A549 (cell line): ENCODE measurements at regions not wholly inside any gene's neighbourhood (a gene's known extent, or its start where the extent isn't known, plus 50 kb on each side); places are given as distances from the start of the nearest gene placed in this dataset.
"Not testable (repeated sequence)": the region's sequence is repeated elsewhere in the genome, so short reads cannot be mapped to it uniquely, and the experiment has no call there.

Experiments used
- ATAC-seq, 2 experiments: fragments of 200-7000 bp in 1 of 2; fragments of >200 bp in 1 of 2; cut with Nextera tagmentation in 1 of 2; cut with Tn5 transposase in 1 of 2; 3 replicates each; pipeline versions ENCODE4 v1.8.0 to v1.9.1; 2018 to 2020; ENCODE audit warnings: mild to moderate bottlenecking in 1 of 2, moderate library complexity in 1 of 2
- CTCF ChIA-PET: fragments of 300-600 bp; sonication (Branson Sonifier 250); formaldehyde crosslinking; extraction: SDS; loops from one replicate; lab custom pipeline; 2021; ENCODE audit warnings: antibody characterized with exemption, inconsistent platforms; lab: Yijun Ruan, JAX
- POLR2A ChIA-PET: fragments of 350-600 bp; formaldehyde crosslinking; extraction: SDS; loops from one replicate; lab custom pipeline; 2021; ENCODE audit warnings: antibody characterized with exemption, inconsistent platforms; lab: Yijun Ruan, JAX
- DNase-seq, 2 experiments: peaks; one replicate each; pipeline versions ENCODE4 v3.0.0 to v3.0.0-alpha.2; 2011 to 2016; ENCODE audit warnings: low read depth in 1 of 2, low spot score in 1 of 2
- FAIRE-seq: peaks from 2 replicates; lab custom pipeline; 2011; peaks lifted over from hg19 to GRCh38; lab: Jason Lieb, UNC
- H3K27ac ChIP-seq, 2 experiments: fragments of >200 bp; sonication (Bioruptor Twin); formaldehyde crosslinking; 3 replicates each; pipeline ENCODE4 v1.5.1; 2016 to 2017
- H3K4me1 ChIP-seq: fragments of >200 bp; sonication (Bioruptor Twin); formaldehyde crosslinking; 3 replicates; pipeline ENCODE4 v1.6.1; 2016
- H3K4me2 ChIP-seq: fragments of >200 bp; sonication (Bioruptor Twin); formaldehyde crosslinking; 3 replicates; pipeline ENCODE4 v1.6.1; 2016
- H3K4me3 ChIP-seq: fragments of >200 bp; sonication (Bioruptor Twin); formaldehyde crosslinking; 3 replicates; pipeline ENCODE4 v1.5.1; 2016
- H3K9me3 ChIP-seq: fragments of >200 bp; sonication (Bioruptor Twin); formaldehyde crosslinking; 3 replicates; pipeline ENCODE4 v1.6.1; 2016
- CBX2 ChIP-seq: fragments of 200-600 bp; sonication (generic); IDR thresholded peaks from 2 replicates; pipeline ENCODE4 v1.6.1; 2016; ENCODE audit warnings: low read depth, mild to moderate bottlenecking, borderline replicate concordance
- CEBPB ChIP-seq, 2 experiments: fragments of >200 bp in 1 of 2; sonication (Bioruptor Twin) in 1 of 2; formaldehyde crosslinking in 1 of 2; IDR thresholded peaks; 2 replicates each; pipeline ENCODE4 v1.6.1; 2012 to 2016
- CHD4 ChIP-seq: fragments of 200-600 bp; sonication (generic); IDR thresholded peaks from 2 replicates; pipeline ENCODE4 v1.6.1; 2016; ENCODE audit warnings: antibody characterized with exemption, mild to moderate bottlenecking, borderline replicate concordance
- E2F6 ChIP-seq: IDR thresholded peaks from 2 replicates; pipeline ENCODE4 v1.6.1; 2012; ENCODE audit warnings: low read depth, borderline replicate concordance
- ESRRA ChIP-seq: fragments of 150-350 bp; IDR thresholded peaks from 2 replicates; pipeline ENCODE4 v1.6.1; 2014; ENCODE audit warnings: mild to moderate bottlenecking, low read length, borderline replicate concordance
- FOSB ChIP-seq: fragments of 250-450 bp; sonication (Bioruptor Pico); IDR thresholded peaks from 2 replicates; pipeline ENCODE4 v1.5.0; 2020; ENCODE audit warnings: mild to moderate bottlenecking, moderate library complexity
- FOXS1 ChIP-seq: fragments of 250-450 bp; sonication (Bioruptor Pico); IDR thresholded peaks from 2 replicates; pipeline ENCODE4 v1.5.0; 2020; ENCODE audit warnings: mild to moderate bottlenecking, moderate library complexity
- HDAC2 ChIP-seq: fragments of 200-600 bp; sonication (generic); IDR thresholded peaks from 2 replicates; pipeline ENCODE4 v1.6.1; 2016
- HES2 ChIP-seq: fragments of >200 bp; sonication (Bioruptor Twin); formaldehyde crosslinking; IDR thresholded peaks from 2 replicates; pipeline ENCODE4 v1.6.1; 2016
- HEYL ChIP-seq: fragments of 250-450 bp; sonication (Bioruptor Pico); IDR thresholded peaks from 2 replicates; pipeline ENCODE4 v1.8.0; 2021; ENCODE audit warnings: mild to moderate bottlenecking, moderate library complexity
- HOXA7 ChIP-seq: fragments of 250-450 bp; sonication (Bioruptor Pico); IDR thresholded peaks from 2 replicates; pipeline ENCODE4 v1.5.0; 2020; ENCODE audit warnings: mild to moderate bottlenecking, moderate library complexity
- HOXB5 ChIP-seq: fragments of 250-450 bp; sonication (Bioruptor Pico); IDR thresholded peaks from 2 replicates; pipeline ENCODE4 v1.5.0; 2020; ENCODE audit warnings: mild to moderate bottlenecking, moderate library complexity
- JUNB ChIP-seq: fragments of >200 bp; sonication (Bioruptor Twin); formaldehyde crosslinking; IDR thresholded peaks from 2 replicates; pipeline ENCODE4 v1.6.1; 2016
- KDM1A ChIP-seq: fragments of 200-600 bp; sonication (generic); IDR thresholded peaks from 2 replicates; pipeline ENCODE4 v1.6.1; 2016; ENCODE audit warnings: low read depth, mild to moderate bottlenecking
- KDM5A ChIP-seq: fragments of 200-600 bp; sonication (generic); IDR thresholded peaks from 2 replicates; pipeline ENCODE4 v1.6.1; 2016; ENCODE audit warnings: antibody characterized with exemption, mild to moderate bottlenecking
- MAZ ChIP-seq: fragments of 150-350 bp; IDR thresholded peaks from 2 replicates; pipeline ENCODE4 v1.6.1; 2014; ENCODE audit warnings: antibody characterized with exemption, low read depth, low read length, borderline replicate concordance
- NPAS2 ChIP-seq: fragments of 250-450 bp; sonication (Bioruptor Pico); IDR thresholded peaks from 2 replicates; pipeline ENCODE4 v1.8.0; 2022; ENCODE audit warnings: mild to moderate bottlenecking, moderate library complexity, borderline replicate concordance
- NR3C1 ChIP-seq: fragments of >200 bp; sonication (Bioruptor Twin); formaldehyde crosslinking; IDR thresholded peaks from 3 replicates; pipeline ENCODE4 v1.6.1; 2017
- PHF8 ChIP-seq: fragments of 200-600 bp; sonication (generic); IDR thresholded peaks from 2 replicates; pipeline ENCODE4 v1.6.1; 2016; ENCODE audit warnings: low read depth, mild to moderate bottlenecking, antibody characterized with exemption, moderate library complexity, borderline replicate concordance
- POLR2A ChIP-seq: IDR thresholded peaks from 2 replicates; pipeline ENCODE4 v1.6.1; 2012; ENCODE audit warnings: mild to moderate bottlenecking, low read length
- RCOR1 ChIP-seq: fragments of 150-350 bp; IDR thresholded peaks from 2 replicates; pipeline ENCODE4 v1.6.1; 2014; ENCODE audit warnings: antibody characterized with exemption, low read length, low read depth
- TFCP2L1 ChIP-seq: fragments of 250-450 bp; sonication (Bioruptor Pico); IDR thresholded peaks from 2 replicates; pipeline ENCODE4 v1.5.0; 2021; ENCODE audit warnings: mild to moderate bottlenecking
- ZC3H11A ChIP-seq: fragments of 450-650 bp; IDR thresholded peaks from 2 replicates; pipeline ENCODE4 v1.6.1; 2014; ENCODE audit warnings: antibody characterized with exemption, mild to moderate bottlenecking
- WGBS: methylation state at CpG from one replicate; pipeline ENCODE4 v1.1.6; 2017; ENCODE audit errors: missing lambda C conversion rate; 5-methylcytosine and 5-hydroxymethylcytosine counted together

GRCh38 chr5:17415321-17415758 is 82.7 kb upstream of the TAF11L2 start:
- peaks cover 24% of the 10 kb centered on the region for H3K4me1 ChIP-seq
- no peak for ATAC-seq
- ChIA-PET CTCF (interaction anchor here (0.6 to 2.2 kb wide), 3 partner anchors 8 to 27 kb away, joined by 3 to 10 read pairs (median 3); no protein-coding TSS in a partner anchor), POLR2A (interaction anchor here (0.6 kb wide), 1 partner anchor 198 kb away, joined by 4 read pairs; no protein-coding TSS in a partner anchor)
- H3K4me2 ChIP-seq = no peak overlapping the region
- H3K27ac ChIP-seq = peak overlapping the region in 1 of 2 experiments; percentile 44; a peak in 1 of 6 replicates
- no peak for DNase-seq
- no peak for FAIRE-seq
- TF ChIP-seq TFCP2L1 (no peak), HOXA7 (CRISPR knock-in tag) (no peak), ZC3H11A (no peak), HDAC2 (no peak), NPAS2 (CRISPR knock-in tag) (no peak)
- TF ChIP-seq, all 56 proteins: peak for 0
- Histone ChIP-seq H3K4me3 (no peak overlapping the region), H3K9me3 (no peaks in the 10 kb centered on the region)
- WGBS = 92% methylated on average over 13 of the region's 13 CpGs

- peaks cover 20% of the 10 kb centered on the region for H3K4me1 ChIP-seq
- POLR2A ChIA-PET, H3K4me3 ChIP-seq, H3K27ac ChIP-seq, H3K4me2 ChIP-seq, ATAC-seq, FAIRE-seq, DNase-seq, H3K9me3 ChIP-seq: not testable (repeated sequence)
- 67% methylated on average over 2 of the region's 4 CpGs for WGBS
- CTCF ChIA-PET = interaction anchor here (1.0 kb wide), 1 partner anchor 9 kb away, joined by 3 read pairs; no protein-coding TSS in a partner anchor
Measured at GRCh38 chr5:17416374-17416773, 81.7 kb upstream of the TAF11L2 start.

- TF ChIP-seq RCOR1 (no peak), HOXB5 (CRISPR knock-in tag) (no peak), FOSB (no peak), HEYL (CRISPR knock-in tag) (no peak), NR3C1 (no peak), POLR2A (no peak), JUNB (no peak)
- TF ChIP-seq, all 56 proteins: peak for 0
Measured at GRCh38 chr5:17424674-17425073, 73.4 kb upstream of the TAF11L2 start.

GRCh38 chr5:17425385-17426070 is 72.5 kb upstream of the TAF11L2 start:
- peak; percentile 46 for FAIRE-seq
- Histone ChIP-seq H3K9me3 (no peaks in the 10 kb centered on the region), H3K4me3 (no peak overlapping the region), H3K27ac (no peak overlapping the region), H3K4me2 (no peak overlapping the region), H3K4me1 (no peaks in the 10 kb centered on the region)
- POLR2A ChIA-PET = no interaction called here
- CTCF ChIA-PET = interaction anchor here (0.7 kb wide), 1 partner anchor 641 kb away, joined by 3 read pairs; no protein-coding TSS in a partner anchor
- TF ChIP-seq FOXS1 (CRISPR knock-in tag) (no peak), CBX2 (no peak), KDM5A (no peak), FOSB (no peak), E2F6 (no peak), HOXB5 (CRISPR knock-in tag) (no peak), HES2 (no peak), ZC3H11A (no peak), KDM1A (no peak), ESRRA (no peak), PHF8 (no peak), CEBPB (IDR thresholded peaks at IDR 0.05) (no peak), CHD4 (no peak), MAZ (no peak), POLR2A (no peak)
- DNase-seq = no peak
- 85% methylated on average over 8 of the region's 8 CpGs for WGBS
- no peak for ATAC-seq

More at GRCh38 chr5:17424674-17425073, 73.4 kb upstream of the TAF11L2 start:
- ChIA-PET POLR2A (no interaction called here), CTCF (no interaction called here)
- Histone ChIP-seq H3K27ac (no peak overlapping the region; a peak in 1 of 6 replicates), H3K4me2 (no peak overlapping the region), H3K9me3 (no peaks in the 10 kb centered on the region), H3K4me3 (no peak overlapping the region), H3K4me1 (no peaks in the 10 kb centered on the region)
- ATAC-seq (no peak), FAIRE-seq (no peak), DNase-seq (no peak)
- 88% methylated on average over 11 of the region's 12 CpGs for WGBS
